Spleen (tissue), 7 donors: ENCODE measurements at regions not wholly inside any gene's neighbourhood (a gene's known extent, or its start where the extent isn't known, plus 50 kb on each side); places are given as distances from the start of the nearest gene placed in this dataset.

ENCODE experiments used
- CTCF ChIP-seq, 11 experiments: fragments of 200-600 bp in 7 of 11; fragments of 450-650 bp in 4 of 11; sonication (generic) in 4 of 11; IDR thresholded peaks in 8 of 11; conservative IDR thresholded peaks in 3 of 11; 1 replicate in 7 of 11; 2 replicates in 4 of 11; pipeline versions ENCODE4 v1.4.0 to v1.8.0; 2016 to 2021; ENCODE audit warnings: antibody characterized with exemption in 11 of 11, inconsistent platforms in 4 of 11, mild to moderate bottlenecking in 1 of 11
- POLR2A ChIP-seq, 3 donors: fragments of 450-650 bp; IDR thresholded peaks; one replicate each; pipeline ENCODE4 v1.5.1; 2017; ENCODE audit warnings: antibody characterized with exemption in 3 of 3, mild to moderate bottlenecking in 1 of 3
- POLR2AphosphoS5 ChIP-seq, 3 donors: sonication (generic); formaldehyde crosslinking; IDR thresholded peaks; one replicate each; pipeline ENCODE4 v1.5.1; 2017; ENCODE audit warnings: antibody characterized with exemption in 3 of 3
- donor health status: DM: no; HTN: no; CAD: no; lungs with moderate emphysema.
- donor health status: DM: no; HTN: no; CAD: no.
- donor health status: DM: no; HTN: no; CAD: no.

GRCh38 chr7:3215624-3216585 is 85.1 kb upstream of the SDK1 start:
- TF ChIP-seq POLR2A (IDR thresholded peaks at IDR 0.05) = no peak
- no peak for TF ChIP-seq CTCF (IDR thresholded peaks at IDR 0.05 in 8 of 11, conservative IDR thresholded peaks at IDR 0.05 in 3 of 11)
- TF ChIP-seq POLR2AphosphoS5 (IDR thresholded peaks at IDR 0.05) = no peak
